ENCODE measurements at regions not wholly inside any gene's neighbourhood (a gene's known extent, or its start where the extent isn't known, plus 50 kb on each side); places are given as distances from the start of the nearest gene placed in this dataset.

DNA sequence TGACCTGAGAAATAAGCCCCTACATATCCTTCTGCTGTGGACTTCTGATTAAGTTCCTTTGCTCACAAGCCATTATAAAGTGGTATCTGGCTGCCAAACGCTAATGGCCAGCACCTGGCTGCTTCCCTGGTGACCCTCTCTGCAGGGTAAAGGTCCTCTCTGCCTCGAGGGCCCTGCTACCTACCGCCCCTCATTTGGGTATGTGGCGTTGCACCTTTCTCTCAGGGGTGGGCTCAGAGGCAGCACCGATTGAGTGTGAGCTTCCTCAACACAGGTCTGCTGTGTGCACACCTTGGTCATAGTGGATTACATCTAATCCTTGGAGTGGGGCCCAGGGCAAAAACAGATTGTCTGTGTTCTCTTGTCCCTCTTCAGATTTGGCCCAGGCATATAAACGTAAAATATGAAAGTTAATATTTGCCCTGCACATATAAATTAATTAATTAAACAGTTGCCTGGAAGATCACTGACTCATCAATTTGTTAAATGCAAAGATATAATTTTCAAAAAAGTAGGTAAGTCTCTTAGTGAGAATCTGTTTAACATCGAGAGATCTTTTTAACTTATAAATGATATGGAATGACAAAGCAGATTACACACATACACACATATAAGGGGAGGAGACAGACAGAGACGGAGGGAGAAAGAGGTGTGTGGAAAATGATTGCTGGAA lies 174.5 kb upstream of the SMIM31 start:
- DNase-seq (no peak), ATAC-seq (no peak)
- Mint-ChIP-seq H3K4me3 (no peak overlapping the region), H3K4me1 (no peaks in the 10 kb centered on the region), H3K27me3 (ENCODE audit: low read depth in 2 of 2) (no peaks in the 10 kb centered on the region), H3K9me3 (peaks cover 3 to 6% of the 10 kb centered on the region in 2 donors), H3K36me3 (no peaks in the 10 kb centered on the region), H3K27ac (no peak overlapping the region)
- TF ChIP-seq, protein P1, sequence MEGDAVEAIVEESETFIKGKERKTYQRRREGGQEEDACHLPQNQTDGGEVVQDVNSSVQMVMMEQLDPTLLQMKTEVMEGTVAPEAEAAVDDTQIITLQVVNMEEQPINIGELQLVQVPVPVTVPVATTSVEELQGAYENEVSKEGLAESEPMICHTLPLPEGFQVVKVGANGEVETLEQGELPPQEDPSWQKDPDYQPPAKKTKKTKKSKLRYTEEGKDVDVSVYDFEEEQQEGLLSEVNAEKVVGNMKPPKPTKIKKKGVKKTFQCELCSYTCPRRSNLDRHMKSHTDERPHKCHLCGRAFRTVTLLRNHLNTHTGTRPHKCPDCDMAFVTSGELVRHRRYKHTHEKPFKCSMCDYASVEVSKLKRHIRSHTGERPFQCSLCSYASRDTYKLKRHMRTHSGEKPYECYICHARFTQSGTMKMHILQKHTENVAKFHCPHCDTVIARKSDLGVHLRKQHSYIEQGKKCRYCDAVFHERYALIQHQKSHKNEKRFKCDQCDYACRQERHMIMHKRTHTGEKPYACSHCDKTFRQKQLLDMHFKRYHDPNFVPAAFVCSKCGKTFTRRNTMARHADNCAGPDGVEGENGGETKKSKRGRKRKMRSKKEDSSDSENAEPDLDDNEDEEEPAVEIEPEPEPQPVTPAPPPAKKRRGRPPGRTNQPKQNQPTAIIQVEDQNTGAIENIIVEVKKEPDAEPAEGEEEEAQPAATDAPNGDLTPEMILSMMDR (IDR thresholded peaks at IDR 0.05): no peak
- intact Hi-C loops (cut with micrococcal nuclease): no loop called here
- no peaks in the 10 kb centered on the region for H3K9me3 ChIP-seq (ENCODE audit: control insufficient read depth, insufficient read depth, low read length)
- no peaks in the 10 kb centered on the region for H3K27me3 ChIP-seq (ENCODE audit: control insufficient read depth, insufficient read depth, low read length)
- 66% methylated on average over 5 of the region's 8 CpGs for WGBS (ENCODE audit: insufficient coverage)
- no peak overlapping the region for H3K4me3 ChIP-seq (ENCODE audit: low read length)
- H3K4me1 ChIP-seq (ENCODE audit: control insufficient read depth, insufficient read depth, low read length): no peaks in the 10 kb centered on the region
- no peak overlapping the region for H3K27ac ChIP-seq (ENCODE audit: low read length)
- H3K36me3 ChIP-seq (ENCODE audit: control insufficient read depth, insufficient read depth, low read length): no peaks in the 10 kb centered on the region

- no peaks in the 10 kb centered on the region for H3K4me1 ChIP-seq (ENCODE audit: control insufficient read depth, insufficient read depth, low read length)
- H3K36me3 ChIP-seq (ENCODE audit: control insufficient read depth, insufficient read depth, low read length): no peaks in the 10 kb centered on the region
- DNase-seq (no peak), ATAC-seq (no peak)
- Mint-ChIP-seq H3K4me3 (no peak overlapping the region), H3K27ac (no peak overlapping the region), H3K4me1 (no peaks in the 10 kb centered on the region), H3K36me3 (no peaks in the 10 kb centered on the region), H3K27me3 (ENCODE audit: low read depth in 2 of 2) (no peaks in the 10 kb centered on the region), H3K9me3 (peaks cover 3 to 5% of the 10 kb centered on the region in 2 donors)
- intact Hi-C loops (cut with micrococcal nuclease): no loop called here
- TF ChIP-seq, protein P1 (IDR thresholded peaks at IDR 0.05): no peak
- no peak overlapping the region for H3K27ac ChIP-seq (ENCODE audit: low read length)
- no peaks in the 10 kb centered on the region for H3K9me3 ChIP-seq (ENCODE audit: control insufficient read depth, insufficient read depth, low read length)
- 96% methylated on average over 2 of the region's 6 CpGs for whole genome bisulfite sequencing (ENCODE audit: insufficient coverage)
- H3K4me3 ChIP-seq (ENCODE audit: low read length): no peak overlapping the region
- no peaks in the 10 kb centered on the region for H3K27me3 ChIP-seq (ENCODE audit: control insufficient read depth, insufficient read depth, low read length)
Measured at GRCh38 chr4:164591666-164592065, 162.3 kb upstream of the SMIM31 start.

GRCh38 chr4:164595751-164596150 lies 158.2 kb upstream of the SMIM31 start:
- Mint-ChIP-seq H3K27me3 (ENCODE audit: low read depth in 2 of 2) (no peaks in the 10 kb centered on the region), H3K4me1 (no peaks in the 10 kb centered on the region), H3K36me3 (no peaks in the 10 kb centered on the region), H3K4me3 (no peak overlapping the region), H3K27ac (no peak overlapping the region), H3K9me3 (peaks cover 2 to 3% of the 10 kb centered on the region in 2 donors)
- H3K36me3 ChIP-seq (ENCODE audit: control insufficient read depth, insufficient read depth, low read length): no peaks in the 10 kb centered on the region
- TF ChIP-seq, protein P1 (IDR thresholded peaks at IDR 0.05): no peak
- intact Hi-C loops (cut with micrococcal nuclease): no loop called here
- H3K27me3 ChIP-seq (ENCODE audit: control insufficient read depth, insufficient read depth, low read length): no peaks in the 10 kb centered on the region
- DNase-seq (no peak), ATAC-seq (no peak)
- peaks cover 1% of the 10 kb centered on the region for H3K9me3 ChIP-seq (ENCODE audit: control insufficient read depth, insufficient read depth, low read length)
- H3K4me3 ChIP-seq (ENCODE audit: low read length): no peak overlapping the region
- H3K4me1 ChIP-seq (ENCODE audit: control insufficient read depth, insufficient read depth, low read length): no peaks in the 10 kb centered on the region
- no peak overlapping the region for H3K27ac ChIP-seq (ENCODE audit: low read length)
- 88% methylated on average over 3 of the region's 4 CpGs for WGBS (ENCODE audit: insufficient coverage)

- intact Hi-C loops (cut with micrococcal nuclease): no loop called here
- no peaks in the 10 kb centered on the region for H3K27me3 ChIP-seq (ENCODE audit: control insufficient read depth, insufficient read depth, low read length)
- TF ChIP-seq, protein P1 (IDR thresholded peaks at IDR 0.05): no peak
- H3K36me3 Mint-ChIP-seq: peaks cover 2% of the 10 kb centered on the region
- H3K9me3 Mint-ChIP-seq: peaks cover 4 to 5% of the 10 kb centered on the region in 2 donors
- no peaks in the 10 kb centered on the region for H3K4me1 ChIP-seq (ENCODE audit: control insufficient read depth, insufficient read depth, low read length)
- no peak overlapping the region for H3K4me3 Mint-ChIP-seq
- no peak for DNase-seq
- no peaks in the 10 kb centered on the region for H3K36me3 ChIP-seq (ENCODE audit: control insufficient read depth, insufficient read depth, low read length)
- H3K27ac Mint-ChIP-seq: no peak overlapping the region
- H3K27me3 Mint-ChIP-seq (ENCODE audit: low read depth in 2 of 2): no peaks in the 10 kb centered on the region
- H3K9me3 ChIP-seq (ENCODE audit: control insufficient read depth, insufficient read depth, low read length): peaks cover 3% of the 10 kb centered on the region
- 86% methylated on average over 17 of the region's 17 CpGs for WGBS (ENCODE audit: insufficient coverage)
- H3K27ac ChIP-seq (ENCODE audit: low read length): no peak overlapping the region
- no peak for ATAC-seq
- no peaks in the 10 kb centered on the region for H3K4me1 Mint-ChIP-seq
- H3K4me3 ChIP-seq (ENCODE audit: low read length): no peak overlapping the region
Measured at GRCh38 chr4:164596318-164596878, 157.5 kb upstream of the SMIM31 start.

All from natural killer cell (primary cell).